Endothelial cell of umbilical vein (primary cell): ENCODE measurements at regions not wholly inside any gene's neighbourhood (a gene's known extent, or its start where the extent isn't known, plus 50 kb on each side); places are given as distances from the start of the nearest gene placed in this dataset.

Source experiments
- BruUV-seq: library from RNA; stranded (reverse); fragments of 400-500 nt; replicated peaks from 2 replicates; lab custom pipeline; 2021; lab: Mats Ljungman, UMichigan
- CTCF ChIA-PET: fragments of 300-600, 350-600 bp; sonication (Branson Sonifier 250); formaldehyde crosslinking; loops from one replicate; lab custom pipeline; 2021; ENCODE audit warnings: antibody characterized with exemption, inconsistent platforms; lab: Charles Lee
- POLR2A ChIA-PET: fragments of 300-600, 350-600 bp; sonication (Branson Sonifier 250); formaldehyde crosslinking; loops from one replicate; lab custom pipeline; 2021; ENCODE audit warnings: antibody characterized with exemption, inconsistent platforms; lab: Charles Lee
- DNase-seq: peaks from one replicate; pipeline ENCODE4 v3.0.0-alpha.2; 2011; ENCODE audit warnings: low read depth, low spot score
- FAIRE-seq: peaks from 2 replicates; lab custom pipeline; 2011; peaks lifted over from hg19 to GRCh38; lab: Jason Lieb, UNC
- H2AFZ ChIP-seq: 2 replicates; pipeline ENCODE4 v1.6.0; 2012; ENCODE audit warnings: low read depth, low read length, control low read depth, inconsistent platforms
- H3K27ac ChIP-seq: 2 replicates; pipeline ENCODE4 v1.5.1; 2011; ENCODE audit warnings: low read depth, mild to moderate bottlenecking, control low read depth, low read length, moderate library complexity; ENCODE audit not compliant: insufficient read depth
- H3K27me3 ChIP-seq, 2 experiments: 2 replicates each; pipeline versions ENCODE4 v1.6.0 to v1.6.1; 2011; ENCODE audit warnings: low read length in 2 of 2, mixed read lengths in 1 of 2; ENCODE audit not compliant: control insufficient read depth in 2 of 2, insufficient read depth in 2 of 2
- H3K36me3 ChIP-seq, 2 experiments: 2 replicates in 1 of 2; 3 replicates in 1 of 2; pipeline ENCODE4 v1.5.1; 2011; ENCODE audit warnings: low read length in 2 of 2, mild to moderate bottlenecking in 1 of 2, moderate library complexity in 1 of 2; ENCODE audit not compliant: control insufficient read depth in 2 of 2, insufficient read depth in 2 of 2; ENCODE audit errors: extremely low read depth in 1 of 2
- H3K4me1 ChIP-seq: 3 replicates; pipeline ENCODE4 v1.5.1; 2011; ENCODE audit warnings: mild to moderate bottlenecking, low read length; ENCODE audit not compliant: control insufficient read depth, insufficient read depth; ENCODE audit errors: extremely low read depth
- H3K4me2 ChIP-seq: 2 replicates; pipeline ENCODE4 v1.6.1; 2011; ENCODE audit warnings: low read length, control low read depth, mixed read lengths; ENCODE audit not compliant: insufficient read depth
- H3K4me3 ChIP-seq, 3 experiments: fragments of 200-600 bp in 1 of 3; sonication (generic), shearing (Covaris generic) in 1 of 3; replicated peaks in 1 of 3; 2 replicates each; pipeline ENCODE4 v1.5.1; 2011 to 2016; ENCODE audit warnings: control low read depth in 3 of 3, low read length in 3 of 3, mild to moderate bottlenecking in 2 of 3, inconsistent platforms in 1 of 3, low read depth in 1 of 3, moderate library complexity in 1 of 3; ENCODE audit not compliant: insufficient read depth in 1 of 3
- H3K79me2 ChIP-seq: 2 replicates; pipeline ENCODE4 v1.6.0; 2012; ENCODE audit warnings: low read length, inconsistent platforms; ENCODE audit not compliant: control insufficient read depth, insufficient read depth
- H3K9ac ChIP-seq: replicated peaks from 2 replicates; pipeline ENCODE3; 2011; ENCODE audit warnings: low read length, control low read depth; ENCODE audit not compliant: insufficient read depth; ENCODE audit errors: extremely low read depth
- H3K9me1 ChIP-seq: replicated peaks from 3 replicates; pipeline ENCODE4 v1.6.0; 2011; ENCODE audit warnings: mild to moderate bottlenecking, low read length; ENCODE audit not compliant: control insufficient read depth, insufficient read depth; ENCODE audit errors: extremely low read depth
- H3K9me3 ChIP-seq: replicated peaks from 2 replicates; pipeline ENCODE4 v1.5.1; 2012; ENCODE audit warnings: low read length, inconsistent platforms; ENCODE audit not compliant: control insufficient read depth, insufficient read depth
- H4K20me1 ChIP-seq: replicated peaks from 2 replicates; pipeline ENCODE3; 2011; ENCODE audit warnings: mild to moderate bottlenecking, low read length; ENCODE audit not compliant: control insufficient read depth, insufficient read depth; ENCODE audit errors: extremely low read depth
- EZH2 ChIP-seq: IDR thresholded peaks from 2 replicates; pipeline ENCODE4 v1.6.1; 2012; ENCODE audit warnings: borderline replicate concordance, low read depth, mild to moderate bottlenecking, moderate library complexity, low read length, inconsistent platforms; ENCODE audit not compliant: severe bottlenecking
- FOS ChIP-seq: IDR thresholded peaks from 2 replicates; pipeline ENCODE4 v1.6.1; 2011; ENCODE audit warnings: mild to moderate bottlenecking, low read length, moderate library complexity, borderline replicate concordance; ENCODE audit not compliant: insufficient read depth
- GATA2 ChIP-seq: IDR thresholded peaks from 2 replicates; pipeline ENCODE4 v1.7.0; 2011; ENCODE audit warnings: low read depth, mild to moderate bottlenecking, moderate library complexity, mixed read lengths, low read length; ENCODE audit not compliant: insufficient read length, insufficient read depth
- JUN ChIP-seq: IDR thresholded peaks from 2 replicates; pipeline ENCODE4 v1.6.1; 2011; ENCODE audit warnings: borderline replicate concordance, low read depth; ENCODE audit not compliant: insufficient read length, insufficient read depth
- MAX ChIP-seq: IDR thresholded peaks from 2 replicates; pipeline ENCODE4 v1.6.1; 2011; ENCODE audit not compliant: insufficient read depth, insufficient read length
- MYC ChIP-seq: IDR thresholded peaks from one replicate; pipeline ENCODE4 v1.6.1; 2011; ENCODE audit warnings: mild to moderate bottlenecking, low read depth, low read length
- POLR2A ChIP-seq: IDR thresholded peaks from 2 replicates; pipeline ENCODE4 v1.6.1; 2012; ENCODE audit warnings: low read depth, mild to moderate bottlenecking, control low read depth, low read length
- POLR2AphosphoS5 ChIP-seq: IDR thresholded peaks from 2 replicates; pipeline ENCODE4 v1.6.1; 2012; ENCODE audit warnings: low read depth, mild to moderate bottlenecking, control low read depth, low read length, moderate library complexity; ENCODE audit not compliant: insufficient read depth
- dilution Hi-C: fragments of 300-500 bp; cut with MboI; formaldehyde crosslinking; loops from one replicate; pipeline ENCODE4 v1.15.0; 2019; ENCODE audit warnings: low sequenced_read_pairs; ENCODE audit not compliant: extremely low pct_ligation_motif_present
- intact Hi-C: fragments of 100-400 bp; cut with micrococcal nuclease; formaldehyde crosslinking; loops from one replicate; pipeline ENCODE4 v1.10.0; 2022
- TF ChIP-seq, protein P1 (sequence below), 2 donors: IDR thresholded peaks; 1 replicate in 1 of 2; 2 replicates in 1 of 2; pipeline ENCODE4 v1.5.1; 2011; ENCODE audit warnings: low read length in 2 of 2, mild to moderate bottlenecking in 2 of 2, moderate library complexity in 2 of 2, control low read depth in 1 of 2, inconsistent platforms in 1 of 2, low read depth in 1 of 2; ENCODE audit not compliant: insufficient read depth in 1 of 2; ENCODE audit errors: extremely low read depth in 1 of 2

DNA sequence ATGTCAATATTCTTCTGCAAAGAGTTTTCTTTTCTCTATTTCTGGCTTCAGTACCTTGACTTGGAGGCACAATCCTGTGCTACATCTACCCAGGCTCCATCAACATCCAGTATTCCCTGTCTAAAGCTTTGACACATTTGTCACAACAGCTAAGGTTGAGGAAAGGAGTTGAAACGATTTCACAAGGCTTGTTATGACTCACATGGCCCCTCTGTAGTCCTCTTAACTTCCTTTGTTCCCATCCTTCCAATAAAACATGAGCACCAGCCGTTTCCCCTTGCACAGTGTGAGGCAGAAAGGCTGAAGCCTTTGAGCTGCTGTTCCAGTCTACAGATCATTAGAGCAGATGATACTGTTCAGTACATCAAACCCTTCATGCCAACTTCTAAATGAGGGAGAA is 163.0 kb upstream of the TMCO5A start:
- DNase-seq (no peak), FAIRE-seq (no peak)
- Histone ChIP-seq H3K27ac (no peak overlapping the region), H3K4me1 (no peaks in the 10 kb centered on the region), H3K36me3 (no peaks in the 10 kb centered on the region), H2AFZ (no peak overlapping the region), H3K4me2 (no peak overlapping the region), H3K79me2 (no peaks in the 10 kb centered on the region), H3K9me1 (no peaks in the 10 kb centered on the region), H3K27me3 (peaks cover 0 to 4% of the 10 kb centered on the region in 2 experiments), H4K20me1 (no peaks in the 10 kb centered on the region), H3K9me3 (no peaks in the 10 kb centered on the region), H3K9ac (no peak overlapping the region), H3K4me3 (no peak overlapping the region)
- POLR2A ChIA-PET: no interaction called here
- dilution Hi-C loops (no loop called here), intact Hi-C loops (no loop called here)
- BruUV-seq: no TSS peak
- TF ChIP-seq POLR2AphosphoS5 (no peak), FOS (peak; percentile 40)
- CTCF ChIA-PET: interaction anchor here (0.9 to 2.0 kb wide), 2 partner anchors 22 to 109 kb away, joined by 6 to 7 read pairs; no protein-coding TSS in a partner anchor

GRCh38 chr15:37773111-37773860 is 161.2 kb upstream of the TMCO5A start:
- ChIA-PET POLR2A (no interaction called here), CTCF (no interaction called here)
- intact Hi-C loops (no loop called here), dilution Hi-C loops (no loop called here)
- H2AFZ ChIP-seq: no peak overlapping the region
- no peaks in the 10 kb centered on the region for H3K36me3 ChIP-seq
- no peak overlapping the region for H3K27ac ChIP-seq
- no peaks in the 10 kb centered on the region for H3K9me3 ChIP-seq
- no peak for DNase-seq
- BruUV-seq: no TSS peak
- FAIRE-seq: peak; percentile 43
- no peaks in the 10 kb centered on the region for H3K79me2 ChIP-seq
- no peak for TF ChIP-seq FOS
- no peak for TF ChIP-seq EZH2
- no peak for TF ChIP-seq GATA2
- TF ChIP-seq, protein P1, sequence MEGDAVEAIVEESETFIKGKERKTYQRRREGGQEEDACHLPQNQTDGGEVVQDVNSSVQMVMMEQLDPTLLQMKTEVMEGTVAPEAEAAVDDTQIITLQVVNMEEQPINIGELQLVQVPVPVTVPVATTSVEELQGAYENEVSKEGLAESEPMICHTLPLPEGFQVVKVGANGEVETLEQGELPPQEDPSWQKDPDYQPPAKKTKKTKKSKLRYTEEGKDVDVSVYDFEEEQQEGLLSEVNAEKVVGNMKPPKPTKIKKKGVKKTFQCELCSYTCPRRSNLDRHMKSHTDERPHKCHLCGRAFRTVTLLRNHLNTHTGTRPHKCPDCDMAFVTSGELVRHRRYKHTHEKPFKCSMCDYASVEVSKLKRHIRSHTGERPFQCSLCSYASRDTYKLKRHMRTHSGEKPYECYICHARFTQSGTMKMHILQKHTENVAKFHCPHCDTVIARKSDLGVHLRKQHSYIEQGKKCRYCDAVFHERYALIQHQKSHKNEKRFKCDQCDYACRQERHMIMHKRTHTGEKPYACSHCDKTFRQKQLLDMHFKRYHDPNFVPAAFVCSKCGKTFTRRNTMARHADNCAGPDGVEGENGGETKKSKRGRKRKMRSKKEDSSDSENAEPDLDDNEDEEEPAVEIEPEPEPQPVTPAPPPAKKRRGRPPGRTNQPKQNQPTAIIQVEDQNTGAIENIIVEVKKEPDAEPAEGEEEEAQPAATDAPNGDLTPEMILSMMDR (IDR thresholded peaks at IDR 0.05; ENCODE audit: extremely low read depth in 1 of 2, insufficient read depth in 1 of 2, low read depth in 1 of 2, low read length in 2 of 2): no peak
- TF ChIP-seq MAX: no peak
- TF ChIP-seq POLR2A: no peak
- no peak for TF ChIP-seq MYC
- TF ChIP-seq POLR2AphosphoS5: no peak
- TF ChIP-seq JUN: no peak
- no peak overlapping the region for H3K4me2 ChIP-seq
- no peaks in the 10 kb centered on the region for H3K9me1 ChIP-seq
- H3K4me3 ChIP-seq: no peak overlapping the region
- H4K20me1 ChIP-seq: no peaks in the 10 kb centered on the region
- peaks cover 0 to 4% of the 10 kb centered on the region in 2 experiments for H3K27me3 ChIP-seq
- H3K9ac ChIP-seq: no peak overlapping the region
- no peaks in the 10 kb centered on the region for H3K4me1 ChIP-seq
